AG09309 (cell line): ENCODE measurements at regions not wholly inside any gene's neighbourhood (a gene's known extent, or its start where the extent isn't known, plus 50 kb on each side); places are given as distances from the start of the nearest gene placed in this dataset.

Source experiments
- DNase-seq: peaks from one replicate; pipeline ENCODE4 v3.0.0-alpha.2; 2010; ENCODE audit warnings: low read depth
- H3K4me3 ChIP-seq: 2 replicates; pipeline ENCODE4 v1.5.1; 2011; ENCODE audit warnings: mild to moderate bottlenecking, low read depth, low read length, moderate library complexity; ENCODE audit not compliant: control insufficient read depth
- TF ChIP-seq, protein P1 (sequence below): IDR thresholded peaks from 2 replicates; pipeline ENCODE4 v1.5.1; 2011; ENCODE audit warnings: mild to moderate bottlenecking, low read depth, low read length, inconsistent platforms; ENCODE audit not compliant: insufficient read depth, control insufficient read depth; ENCODE audit errors: missing control alignments

DNA sequence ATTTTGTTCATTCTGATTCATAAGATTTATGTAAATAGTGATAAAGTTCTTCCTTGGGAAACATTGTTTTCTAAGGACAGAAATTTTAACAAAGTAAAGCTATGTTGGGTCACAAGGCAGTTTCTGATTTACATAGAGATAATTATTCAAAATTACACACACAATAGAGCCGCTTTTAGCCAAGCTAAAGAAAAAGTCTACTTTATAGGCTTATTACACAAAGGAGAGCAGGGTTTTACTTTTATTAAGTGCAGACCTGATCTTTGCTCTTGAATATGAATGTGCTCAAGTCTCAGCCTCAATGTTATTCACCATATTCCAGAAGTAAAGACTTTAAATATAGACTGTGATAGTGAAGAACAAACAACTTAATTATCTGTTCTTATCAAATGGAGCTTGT lies 787.8 kb upstream of the LINC00305 start:
- no peak overlapping the region for H3K4me3 ChIP-seq
- TF ChIP-seq, protein P1, sequence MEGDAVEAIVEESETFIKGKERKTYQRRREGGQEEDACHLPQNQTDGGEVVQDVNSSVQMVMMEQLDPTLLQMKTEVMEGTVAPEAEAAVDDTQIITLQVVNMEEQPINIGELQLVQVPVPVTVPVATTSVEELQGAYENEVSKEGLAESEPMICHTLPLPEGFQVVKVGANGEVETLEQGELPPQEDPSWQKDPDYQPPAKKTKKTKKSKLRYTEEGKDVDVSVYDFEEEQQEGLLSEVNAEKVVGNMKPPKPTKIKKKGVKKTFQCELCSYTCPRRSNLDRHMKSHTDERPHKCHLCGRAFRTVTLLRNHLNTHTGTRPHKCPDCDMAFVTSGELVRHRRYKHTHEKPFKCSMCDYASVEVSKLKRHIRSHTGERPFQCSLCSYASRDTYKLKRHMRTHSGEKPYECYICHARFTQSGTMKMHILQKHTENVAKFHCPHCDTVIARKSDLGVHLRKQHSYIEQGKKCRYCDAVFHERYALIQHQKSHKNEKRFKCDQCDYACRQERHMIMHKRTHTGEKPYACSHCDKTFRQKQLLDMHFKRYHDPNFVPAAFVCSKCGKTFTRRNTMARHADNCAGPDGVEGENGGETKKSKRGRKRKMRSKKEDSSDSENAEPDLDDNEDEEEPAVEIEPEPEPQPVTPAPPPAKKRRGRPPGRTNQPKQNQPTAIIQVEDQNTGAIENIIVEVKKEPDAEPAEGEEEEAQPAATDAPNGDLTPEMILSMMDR, result no peak
- no peak for DNase-seq

DNA sequence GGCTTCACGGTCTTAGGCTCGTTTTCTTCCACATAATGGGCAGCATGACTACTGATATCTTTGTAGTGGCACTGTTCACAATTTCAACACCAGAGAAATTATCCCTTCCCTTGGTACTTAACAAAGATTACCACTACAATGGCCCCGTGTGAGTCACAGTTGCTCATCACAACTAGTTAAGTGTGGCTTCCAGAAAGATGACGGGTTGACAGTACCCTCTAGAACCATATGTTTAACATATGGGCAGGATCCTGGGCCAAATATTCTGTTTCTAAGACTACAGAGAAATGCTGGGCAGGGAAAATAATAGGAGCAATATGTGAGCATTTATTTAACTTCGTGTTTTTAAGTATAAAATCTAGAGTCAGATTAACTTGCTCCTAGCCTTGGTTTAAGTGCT lies 780.1 kb upstream of the LINC00305 start:
- TF ChIP-seq, protein P1, result no peak
- no peak for DNase-seq
- H3K4me3 ChIP-seq, result no peak overlapping the region

DNA sequence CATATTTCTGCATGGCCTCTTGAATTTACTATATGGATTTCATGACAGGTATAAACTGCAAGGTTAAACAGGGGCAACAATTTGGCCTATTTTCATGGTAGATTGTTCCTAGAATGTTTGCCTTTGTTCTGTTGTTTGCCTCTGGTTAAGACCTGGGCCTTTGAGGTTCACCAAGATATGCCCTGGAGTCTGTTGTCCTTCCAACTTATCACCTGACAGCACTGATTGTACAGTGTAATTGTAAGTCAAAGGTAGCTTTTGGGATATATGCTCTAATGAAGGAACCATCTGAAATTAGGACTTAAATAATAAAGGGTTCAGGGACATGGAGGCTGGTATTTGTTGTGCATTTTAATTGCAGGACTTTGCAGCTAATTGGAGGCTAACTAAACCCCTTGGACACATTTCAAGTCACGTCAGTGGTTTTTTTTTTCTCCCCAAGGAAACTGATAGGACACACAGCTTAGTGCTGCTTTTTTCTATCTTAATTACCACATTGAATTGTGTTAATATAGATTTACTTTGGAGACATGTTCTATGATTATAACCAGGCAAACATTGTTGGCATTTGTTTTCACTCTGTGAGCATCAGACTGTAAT lies 771.2 kb upstream of the LINC00305 start:
- TF ChIP-seq, protein P1, result no peak
- DNase-seq, result no peak
- no peak overlapping the region for H3K4me3 ChIP-seq

DNA sequence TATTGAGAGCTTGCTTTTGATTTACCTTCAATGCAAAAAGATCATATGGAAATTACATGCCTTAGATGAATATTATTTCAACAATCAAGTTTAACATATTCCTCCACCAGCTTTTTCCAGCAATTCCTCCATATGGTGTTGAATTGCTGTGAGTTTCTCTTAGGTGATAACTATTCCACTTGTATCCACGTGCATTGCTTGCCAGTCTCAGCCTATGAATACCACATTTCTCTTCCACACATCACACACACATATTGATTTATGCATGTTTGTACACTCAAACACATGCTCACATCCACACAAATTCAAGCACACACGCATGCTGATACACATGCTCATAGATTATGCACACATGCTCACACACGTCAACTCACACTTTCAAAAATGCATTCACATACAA lies 770.0 kb upstream of the LINC00305 start:
- TF ChIP-seq, protein P1, result no peak
- no peak overlapping the region for H3K4me3 ChIP-seq
- DNase-seq, result no peak

DNA sequence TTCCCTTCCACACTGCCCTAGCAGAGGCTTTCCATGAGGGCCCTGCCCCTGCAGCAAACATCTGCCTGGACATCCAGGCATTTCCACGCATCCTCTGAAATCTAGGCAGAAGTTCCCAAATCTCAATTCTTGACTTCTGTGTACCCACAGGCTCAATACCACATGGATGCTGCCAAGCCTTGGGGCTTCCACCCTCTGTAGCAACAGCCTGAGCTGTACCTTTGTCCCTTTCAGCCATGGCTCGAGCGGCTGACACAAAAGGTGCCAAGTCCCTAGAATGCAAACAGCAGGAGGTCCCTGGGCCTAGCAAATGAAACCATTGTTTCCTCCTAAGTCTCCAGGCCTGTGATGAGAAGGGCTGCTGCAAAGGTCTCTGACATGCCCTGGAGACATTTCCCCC lies 744.5 kb upstream of the LINC00305 start:
- TF ChIP-seq, protein P1, result no peak
- DNase-seq, result no peak
- H3K4me3 ChIP-seq, result no peak overlapping the region

DNA sequence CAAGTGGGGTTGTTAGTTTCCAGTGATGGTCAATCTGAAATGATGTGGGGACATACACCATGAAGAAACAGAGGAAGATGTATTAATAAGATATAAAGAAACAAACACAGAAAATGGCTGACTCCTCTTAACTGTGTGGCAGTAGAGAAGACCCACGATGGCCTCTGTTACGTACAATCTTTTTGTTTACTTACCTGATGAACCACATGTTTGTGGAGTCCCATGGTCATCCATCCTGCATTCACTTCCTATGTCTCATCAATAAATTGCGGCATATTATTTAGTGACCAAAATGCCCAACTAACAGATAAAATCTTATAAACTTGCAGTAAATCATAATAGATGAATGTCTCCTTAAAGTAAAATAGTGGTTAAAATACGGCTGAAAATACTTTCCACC lies 740.1 kb upstream of the LINC00305 start:
- no peak overlapping the region for H3K4me3 ChIP-seq
- no peak for DNase-seq
- TF ChIP-seq, protein P1, result no peak

DNA sequence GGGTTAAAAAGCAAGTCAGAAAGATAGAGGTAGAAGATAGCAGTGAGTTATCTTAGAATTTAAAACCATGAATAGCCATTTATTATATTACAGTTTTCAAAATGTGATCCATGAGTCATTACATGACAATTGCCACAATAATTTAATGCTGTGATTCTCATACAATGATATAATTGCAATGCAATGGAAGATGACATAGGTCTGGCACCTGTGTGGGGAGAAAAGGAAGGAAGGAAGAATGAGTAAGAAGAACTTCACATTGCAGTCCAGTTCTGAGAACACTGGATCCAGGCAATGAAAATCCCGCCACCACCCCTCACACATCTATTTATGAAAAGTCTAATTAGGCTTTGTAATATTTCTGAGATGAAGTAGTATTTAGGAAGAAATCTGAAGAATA lies 738.1 kb upstream of the LINC00305 start:
- DNase-seq, result no peak
- no peak overlapping the region for H3K4me3 ChIP-seq
- TF ChIP-seq, protein P1, result no peak
